GM12878 (cell line): ENCODE measurements at regions not wholly inside any gene's neighbourhood (a gene's known extent, or its start where the extent isn't known, plus 50 kb on each side); places are given as distances from the start of the nearest gene placed in this dataset.

Experiments
- ATAC-seq: fragments of 200-7000 bp; cut with Tn5 transposase; 3 replicates; pipeline ENCODE4 v1.9.1; 2020; ENCODE audit warnings: mild to moderate bottlenecking, moderate library complexity
- BruUV-seq: library from RNA; stranded (reverse); fragments of 400-500 nt; replicated peaks from 2 replicates; lab custom pipeline; 2021; lab: Mats Ljungman, UMichigan
- CTCF ChIA-PET: fragments of 300-600 bp; sonication (Branson Sonifier 250); formaldehyde crosslinking; extraction: SDS; loops from one replicate; lab custom pipeline; 2021; ENCODE audit warnings: inconsistent platforms; lab: Yijun Ruan, JAX
- POLR2A ChIA-PET: fragments of 350-600 bp; formaldehyde crosslinking; extraction: SDS; loops from one replicate; lab custom pipeline; 2021; ENCODE audit warnings: inconsistent platforms; lab: Charles Lee
- RAD21 ChIA-PET: fragments of 300-600 bp; sonication (Branson Sonifier 250); formaldehyde crosslinking; loops from one replicate; lab custom pipeline; 2023; ENCODE audit warnings: antibody characterized with exemption; ENCODE audit not compliant: unreplicated experiment; lab: Charles Lee
- SMC1A ChIA-PET: fragments of 300-600 bp; sonication (Branson Sonifier 250); formaldehyde crosslinking; loops from one replicate; lab custom pipeline; 2023; ENCODE audit not compliant: unreplicated experiment, uncharacterized antibody; lab: Charles Lee
- DNase-seq: peaks from one replicate; pipeline ENCODE4 v3.0.0-alpha.2; 2011; ENCODE audit warnings: low read depth, low spot score
- FAIRE-seq: peaks from 3 replicates; lab custom pipeline; 2011; peaks lifted over from hg19 to GRCh38; lab: Jason Lieb, UNC
- H2AFZ ChIP-seq: 2 replicates; pipeline ENCODE4 v1.6.0; 2011; ENCODE audit warnings: low read depth, low read length, control low read depth; ENCODE audit not compliant: control insufficient read depth
- H3K27ac ChIP-seq: 2 replicates; pipeline ENCODE4 v1.5.1; 2011; ENCODE audit warnings: control low read depth; ENCODE audit not compliant: control insufficient read depth, insufficient read depth
- H3K27me3 ChIP-seq, 2 experiments: replicated peaks in 1 of 2; 2 replicates each; pipeline versions ENCODE4 v1.6.0 to v1.6.1; 2011; ENCODE audit warnings: low read length in 1 of 2; ENCODE audit not compliant: control insufficient read depth in 2 of 2, insufficient read depth in 2 of 2
- H3K36me3 ChIP-seq, 2 experiments: 2 replicates each; pipeline ENCODE4 v1.5.1; 2011; ENCODE audit warnings: low read length in 1 of 2; ENCODE audit not compliant: control insufficient read depth in 2 of 2, insufficient read depth in 2 of 2
- H3K4me1 ChIP-seq: 2 replicates; pipeline ENCODE4 v1.6.1; 2011; ENCODE audit warnings: mild to moderate bottlenecking, low read length, moderate library complexity, mixed read lengths; ENCODE audit not compliant: control insufficient read depth, insufficient read depth
- H3K4me2 ChIP-seq: 2 replicates; pipeline ENCODE4 v1.6.0; 2011; ENCODE audit warnings: control low read depth; ENCODE audit not compliant: control insufficient read depth, insufficient read depth
- H3K4me3 ChIP-seq: fragments of 200-600 bp; sonication (generic); 2 replicates; pipeline ENCODE4 v1.5.1; 2016
- H3K79me2 ChIP-seq: 2 replicates; pipeline ENCODE4 v1.6.0; 2011; ENCODE audit warnings: low read length; ENCODE audit not compliant: control insufficient read depth, insufficient read depth
- H3K9ac ChIP-seq: 2 replicates; pipeline ENCODE4 v1.8.0; 2011; ENCODE audit warnings: low read length, control low read depth, mixed read lengths; ENCODE audit not compliant: control insufficient read depth, insufficient read depth
- H3K9me3 ChIP-seq: replicated peaks from 3 replicates; pipeline ENCODE4 v1.5.1; 2011; ENCODE audit warnings: mild to moderate bottlenecking, low read length; ENCODE audit not compliant: control insufficient read depth, insufficient read depth
- H4K20me1 ChIP-seq: 2 replicates; pipeline ENCODE4 v1.6.0; 2011; ENCODE audit not compliant: control insufficient read depth, insufficient read depth
- BCLAF1 ChIP-seq: fragments of 450-650 bp; IDR thresholded peaks from 2 replicates; pipeline ENCODE4 v1.6.1; 2017; ENCODE audit warnings: antibody characterized with exemption, mild to moderate bottlenecking, moderate library complexity
- CBFB ChIP-seq: IDR thresholded peaks from 2 replicates; pipeline ENCODE4 v1.6.1; 2016; ENCODE audit warnings: antibody characterized with exemption, low read depth
- CHD1 ChIP-seq: IDR thresholded peaks from 2 replicates; pipeline ENCODE4 v1.6.1; 2012; ENCODE audit warnings: low read depth, low read length, improper control_type of control experiment
- E2F4 ChIP-seq: IDR thresholded peaks from 2 replicates; pipeline ENCODE4 v1.6.1; 2012; ENCODE audit warnings: low read depth, low read length, improper control_type of control experiment
- EED ChIP-seq: sonication (generic); IDR thresholded peaks from 2 replicates; pipeline ENCODE4 v1.6.1; 2016; ENCODE audit warnings: antibody characterized with exemption, low read depth
- ESRRA ChIP-seq: IDR thresholded peaks from 2 replicates; pipeline ENCODE4 v1.6.1; 2012; ENCODE audit warnings: mild to moderate bottlenecking, low read length, improper control_type of control experiment
- EZH2 ChIP-seq: IDR thresholded peaks from 2 replicates; pipeline ENCODE4 v1.6.1; 2012; ENCODE audit warnings: low read depth, mild to moderate bottlenecking, control low read depth, inconsistent platforms, low read length, borderline replicate concordance; ENCODE audit not compliant: control insufficient read depth
- IKZF1 ChIP-seq: fragments of 450-650 bp; conservative IDR thresholded peaks from 2 replicates; pipeline ENCODE4 v1.6.1; 2017; ENCODE audit warnings: antibody characterized with exemption, mild to moderate bottlenecking
- IKZF2 ChIP-seq, 2 experiments: fragments of 450-650 bp; IDR thresholded peaks; 2 replicates each; pipeline ENCODE4 v1.6.1; 2017; ENCODE audit warnings: mild to moderate bottlenecking in 2 of 2, moderate library complexity in 2 of 2
- PAX8 ChIP-seq: fragments of 450-650 bp; IDR thresholded peaks from 2 replicates; pipeline ENCODE4 v1.6.1; 2017; ENCODE audit warnings: mild to moderate bottlenecking, moderate library complexity
- SMC3 ChIP-seq: IDR thresholded peaks from 2 replicates; pipeline ENCODE4 v1.6.1; 2011; ENCODE audit warnings: low read length, improper control_type of control experiment, borderline replicate concordance
- USF2 ChIP-seq: IDR thresholded peaks from 2 replicates; pipeline ENCODE4 v1.6.1; 2011; ENCODE audit warnings: low read depth, low read length, improper control_type of control experiment, borderline replicate concordance
- ZBTB33 ChIP-seq: fragments of 450-650 bp; IDR thresholded peaks from 2 replicates; pipeline ENCODE4 v1.6.1; 2017; ENCODE audit warnings: mild to moderate bottlenecking
- ZNF384 ChIP-seq: IDR thresholded peaks from 2 replicates; pipeline ENCODE4 v1.6.1; 2012; ENCODE audit warnings: low read depth, mild to moderate bottlenecking, low read length, improper control_type of control experiment, borderline replicate concordance
- WGBS: methylation state at CpG from one replicate; pipeline ENCODE4 v1.1.6; 2016; ENCODE audit warnings: low lambda C conversion rate; ENCODE audit not compliant: insufficient replicate concordance, insufficient coverage; ENCODE audit errors: missing lambda C conversion rate; 5-methylcytosine and 5-hydroxymethylcytosine counted together
- in situ Hi-C: fragments of 300-500 bp; cut with MboI; formaldehyde crosslinking; loops from 9 replicates; pipeline ENCODE4 v1.14.3; 2018; ENCODE audit warnings: mixed read lengths
- intact Hi-C: fragments of 100-400 bp; cut with micrococcal nuclease; formaldehyde crosslinking; loops from one replicate; pipeline ENCODE4 v1.14.2; 2022; ENCODE audit not compliant: unreplicated experiment
- TF ChIP-seq, protein P1 (sequence below): fragments of 450-650 bp; IDR thresholded peaks from 2 replicates; pipeline ENCODE4 v1.6.1; 2017; ENCODE audit warnings: mild to moderate bottlenecking, moderate library complexity

DNA sequence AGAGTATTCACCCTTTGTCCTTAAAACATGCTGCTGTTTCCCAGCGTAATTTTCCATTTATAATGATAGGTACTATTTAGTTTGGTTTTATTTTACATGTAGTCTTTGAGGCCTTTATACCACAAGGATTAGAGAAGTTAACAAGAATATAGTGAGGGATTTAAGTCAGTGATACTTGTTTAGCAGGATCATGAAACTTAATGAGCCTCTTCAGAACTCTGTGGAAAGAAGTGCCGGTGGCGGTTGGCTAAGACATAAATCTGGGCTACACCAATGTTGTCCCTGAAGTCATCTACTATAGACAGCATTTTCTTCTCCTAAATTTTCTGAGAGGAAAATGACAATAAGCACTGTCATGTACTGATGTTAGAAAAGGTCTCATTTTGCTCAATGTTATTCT lies 1226.0 kb upstream of the SEL1L start:
- intact Hi-C loops (no loop called here), in situ Hi-C loops (no loop called here)
- no peaks in the 10 kb centered on the region for H4K20me1 ChIP-seq
- FAIRE-seq: no peak
- H3K9me3 ChIP-seq: no peaks in the 10 kb centered on the region
- CTCF ChIA-PET: no interaction called here
- no TSS peak for BruUV-seq
- SMC1A ChIA-PET: no interaction called here
- POLR2A ChIA-PET: no interaction called here
- no peak overlapping the region for H3K4me3 ChIP-seq
- H3K79me2 ChIP-seq: no peaks in the 10 kb centered on the region
- H3K27me3 ChIP-seq: no peaks in the 10 kb centered on the region
- ATAC-seq: no peak
- H3K4me2 ChIP-seq: no peak overlapping the region
- no peaks in the 10 kb centered on the region for H3K4me1 ChIP-seq
- H3K27ac ChIP-seq: no peak overlapping the region
- 62% methylated on average over 3 of the region's 3 CpGs for WGBS
- H3K9ac ChIP-seq: no peak overlapping the region
- RAD21 ChIA-PET: no interaction called here
- no peak for DNase-seq
- H2AFZ ChIP-seq: no peak overlapping the region
- no peaks in the 10 kb centered on the region for H3K36me3 ChIP-seq
- no peak for TF ChIP-seq EZH2
- no peak for TF ChIP-seq CBFB
- no peak for TF ChIP-seq USF2
- no peak for TF ChIP-seq BCLAF1
- no peak for TF ChIP-seq IKZF2 (IDR thresholded peaks at IDR 0.05)
- TF ChIP-seq E2F4: no peak
- TF ChIP-seq PAX8: no peak
- TF ChIP-seq ESRRA: no peak
- TF ChIP-seq EED: no peak
- TF ChIP-seq SMC3: no peak
- TF ChIP-seq, protein P1, sequence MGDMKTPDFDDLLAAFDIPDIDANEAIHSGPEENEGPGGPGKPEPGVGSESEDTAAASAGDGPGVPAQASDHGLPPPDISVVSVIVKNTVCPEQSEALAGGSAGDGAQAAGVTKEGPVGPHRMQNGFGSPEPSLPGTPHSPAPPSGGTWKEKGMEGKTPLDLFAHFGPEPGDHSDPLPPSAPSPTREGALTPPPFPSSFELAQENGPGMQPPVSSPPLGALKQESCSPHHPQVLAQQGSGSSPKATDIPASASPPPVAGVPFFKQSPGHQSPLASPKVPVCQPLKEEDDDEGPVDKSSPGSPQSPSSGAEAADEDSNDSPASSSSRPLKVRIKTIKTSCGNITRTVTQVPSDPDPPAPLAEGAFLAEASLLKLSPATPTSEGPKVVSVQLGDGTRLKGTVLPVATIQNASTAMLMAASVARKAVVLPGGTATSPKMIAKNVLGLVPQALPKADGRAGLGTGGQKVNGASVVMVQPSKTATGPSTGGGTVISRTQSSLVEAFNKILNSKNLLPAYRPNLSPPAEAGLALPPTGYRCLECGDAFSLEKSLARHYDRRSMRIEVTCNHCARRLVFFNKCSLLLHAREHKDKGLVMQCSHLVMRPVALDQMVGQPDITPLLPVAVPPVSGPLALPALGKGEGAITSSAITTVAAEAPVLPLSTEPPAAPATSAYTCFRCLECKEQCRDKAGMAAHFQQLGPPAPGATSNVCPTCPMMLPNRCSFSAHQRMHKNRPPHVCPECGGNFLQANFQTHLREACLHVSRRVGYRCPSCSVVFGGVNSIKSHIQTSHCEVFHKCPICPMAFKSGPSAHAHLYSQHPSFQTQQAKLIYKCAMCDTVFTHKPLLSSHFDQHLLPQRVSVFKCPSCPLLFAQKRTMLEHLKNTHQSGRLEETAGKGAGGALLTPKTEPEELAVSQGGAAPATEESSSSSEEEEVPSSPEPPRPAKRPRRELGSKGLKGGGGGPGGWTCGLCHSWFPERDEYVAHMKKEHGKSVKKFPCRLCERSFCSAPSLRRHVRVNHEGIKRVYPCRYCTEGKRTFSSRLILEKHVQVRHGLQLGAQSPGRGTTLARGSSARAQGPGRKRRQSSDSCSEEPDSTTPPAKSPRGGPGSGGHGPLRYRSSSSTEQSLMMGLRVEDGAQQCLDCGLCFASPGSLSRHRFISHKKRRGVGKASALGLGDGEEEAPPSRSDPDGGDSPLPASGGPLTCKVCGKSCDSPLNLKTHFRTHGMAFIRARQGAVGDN: no peak
- no peak for TF ChIP-seq ZNF384
- no peak for TF ChIP-seq CHD1
- TF ChIP-seq ZBTB33: no peak
- no peak for TF ChIP-seq IKZF1
